Osteoblast (primary cell): ENCODE measurements at regions not wholly inside any gene's neighbourhood (a gene's known extent, or its start where the extent isn't known, plus 50 kb on each side); places are given as distances from the start of the nearest gene placed in this dataset.

ENCODE experiments used
- DNase-seq: peaks from one replicate; pipeline ENCODE4 v3.0.0; 2011; ENCODE audit warnings: low spot score, mixed read lengths; ENCODE audit not compliant: insufficient read length; ENCODE audit errors: missing footprints
- H2AFZ ChIP-seq: 2 replicates; pipeline ENCODE4 v1.6.0; 2011; ENCODE audit warnings: mild to moderate bottlenecking, low read length
- H3K27ac ChIP-seq: 2 replicates; pipeline ENCODE4 v1.5.1; 2011; ENCODE audit warnings: mild to moderate bottlenecking, low read depth, low read length, moderate library complexity
- H3K27me3 ChIP-seq: 2 replicates; pipeline ENCODE4 v1.6.0; 2012; ENCODE audit warnings: mild to moderate bottlenecking, control low read depth, inconsistent platforms, low read length, moderate library complexity; ENCODE audit not compliant: insufficient read depth
- H3K36me3 ChIP-seq: 2 replicates; pipeline ENCODE4 v1.5.1; 2011; ENCODE audit warnings: mild to moderate bottlenecking, low read length, control low read depth, moderate library complexity; ENCODE audit not compliant: insufficient read depth
- H3K4me1 ChIP-seq: 2 replicates; pipeline ENCODE4 v1.5.1; 2011; ENCODE audit warnings: mild to moderate bottlenecking, low read length, control low read depth, moderate library complexity; ENCODE audit not compliant: insufficient read depth
- H3K4me2 ChIP-seq: 2 replicates; pipeline ENCODE4 v1.6.0; 2011; ENCODE audit warnings: mild to moderate bottlenecking, low read length; ENCODE audit not compliant: insufficient read depth
- H3K4me3 ChIP-seq: fragments of 200-600 bp; sonication (generic); 3 replicates; pipeline ENCODE4 v1.5.1; 2012; ENCODE audit warnings: mild to moderate bottlenecking, low read length, inconsistent platforms; ENCODE audit not compliant: insufficient read depth
- H3K79me2 ChIP-seq: 2 replicates; pipeline ENCODE4 v1.6.0; 2012; ENCODE audit warnings: mild to moderate bottlenecking, low read length, control low read depth, inconsistent platforms; ENCODE audit not compliant: insufficient read depth
- H3K9me3 ChIP-seq: 2 replicates; pipeline ENCODE4 v1.5.1; 2011; ENCODE audit warnings: low read depth, low read length, control low read depth
- H4K20me1 ChIP-seq: 2 replicates; pipeline ENCODE4 v1.6.0; 2012; ENCODE audit warnings: mild to moderate bottlenecking, low read length, control low read depth; ENCODE audit not compliant: insufficient read depth
- TF ChIP-seq, protein P1 (sequence below): IDR thresholded peaks from 2 replicates; pipeline ENCODE4 v1.5.1; 2011; ENCODE audit warnings: mild to moderate bottlenecking, low read depth, low read length, moderate library complexity; ENCODE audit errors: extremely low read depth

DNA sequence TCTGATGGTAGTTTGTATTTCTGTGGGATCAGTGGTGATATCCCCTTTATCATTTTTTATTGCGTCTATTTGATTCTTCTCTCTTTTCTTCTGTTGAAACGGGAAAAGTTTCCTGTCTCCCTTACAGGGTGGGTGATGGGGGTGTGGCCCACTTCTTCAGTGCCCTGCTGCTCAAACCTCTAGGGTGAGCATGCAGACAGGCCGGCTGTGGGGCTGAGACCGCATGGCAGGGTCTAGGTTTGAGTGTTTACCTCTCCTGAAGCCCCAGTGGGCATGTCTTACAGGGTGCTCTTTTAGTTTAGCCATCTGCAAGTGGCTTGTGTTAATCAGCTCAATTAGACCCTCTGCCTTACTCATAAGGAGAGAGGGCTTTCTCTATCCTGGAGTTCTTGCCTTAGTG lies 450.0 kb upstream of the EPHA3 start:
- no peaks in the 10 kb centered on the region for H3K27me3 ChIP-seq

DNA sequence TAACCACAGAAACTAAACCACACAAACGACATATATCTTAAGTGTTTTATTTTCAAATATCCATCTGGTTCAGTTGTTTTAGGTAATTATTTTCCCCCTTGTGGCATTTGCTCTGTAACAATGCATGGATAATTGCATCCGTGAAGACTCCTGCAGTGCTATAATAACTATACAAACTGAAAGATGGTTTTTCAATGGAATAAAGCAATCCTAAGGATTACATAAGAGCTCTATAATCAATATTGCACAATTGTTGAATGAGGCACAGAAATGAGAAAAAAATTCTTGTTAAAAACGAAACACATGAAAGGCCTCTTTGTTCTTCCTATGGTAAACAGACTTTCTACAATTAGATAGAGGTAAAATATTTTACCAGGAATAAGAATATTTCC lies 446.0 kb upstream of the EPHA3 start:
- Histone ChIP-seq H3K27ac (no peak overlapping the region), H3K27me3 (no peaks in the 10 kb centered on the region), H2AFZ (no peak overlapping the region), H3K9me3 (no peaks in the 10 kb centered on the region), H3K4me2 (no peak overlapping the region), H4K20me1 (no peaks in the 10 kb centered on the region), H3K36me3 (no peaks in the 10 kb centered on the region), H3K79me2 (no peaks in the 10 kb centered on the region), H3K4me1 (no peaks in the 10 kb centered on the region), H3K4me3 (no peak overlapping the region)
- TF ChIP-seq, protein P1, sequence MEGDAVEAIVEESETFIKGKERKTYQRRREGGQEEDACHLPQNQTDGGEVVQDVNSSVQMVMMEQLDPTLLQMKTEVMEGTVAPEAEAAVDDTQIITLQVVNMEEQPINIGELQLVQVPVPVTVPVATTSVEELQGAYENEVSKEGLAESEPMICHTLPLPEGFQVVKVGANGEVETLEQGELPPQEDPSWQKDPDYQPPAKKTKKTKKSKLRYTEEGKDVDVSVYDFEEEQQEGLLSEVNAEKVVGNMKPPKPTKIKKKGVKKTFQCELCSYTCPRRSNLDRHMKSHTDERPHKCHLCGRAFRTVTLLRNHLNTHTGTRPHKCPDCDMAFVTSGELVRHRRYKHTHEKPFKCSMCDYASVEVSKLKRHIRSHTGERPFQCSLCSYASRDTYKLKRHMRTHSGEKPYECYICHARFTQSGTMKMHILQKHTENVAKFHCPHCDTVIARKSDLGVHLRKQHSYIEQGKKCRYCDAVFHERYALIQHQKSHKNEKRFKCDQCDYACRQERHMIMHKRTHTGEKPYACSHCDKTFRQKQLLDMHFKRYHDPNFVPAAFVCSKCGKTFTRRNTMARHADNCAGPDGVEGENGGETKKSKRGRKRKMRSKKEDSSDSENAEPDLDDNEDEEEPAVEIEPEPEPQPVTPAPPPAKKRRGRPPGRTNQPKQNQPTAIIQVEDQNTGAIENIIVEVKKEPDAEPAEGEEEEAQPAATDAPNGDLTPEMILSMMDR: no peak
- no peak for DNase-seq

More for the DNA sequence above, 450.0 kb upstream of the EPHA3 start:
- no peak for DNase-seq
- no peak overlapping the region for H3K4me3 ChIP-seq
- no peaks in the 10 kb centered on the region for H3K9me3 ChIP-seq
- no peaks in the 10 kb centered on the region for H4K20me1 ChIP-seq
- no peaks in the 10 kb centered on the region for H3K36me3 ChIP-seq
- no peaks in the 10 kb centered on the region for H3K79me2 ChIP-seq
- TF ChIP-seq, protein P1: no peak
- H3K4me2 ChIP-seq: no peak overlapping the region
- no peak overlapping the region for H2AFZ ChIP-seq
- no peaks in the 10 kb centered on the region for H3K4me1 ChIP-seq
- no peak overlapping the region for H3K27ac ChIP-seq

DNA sequence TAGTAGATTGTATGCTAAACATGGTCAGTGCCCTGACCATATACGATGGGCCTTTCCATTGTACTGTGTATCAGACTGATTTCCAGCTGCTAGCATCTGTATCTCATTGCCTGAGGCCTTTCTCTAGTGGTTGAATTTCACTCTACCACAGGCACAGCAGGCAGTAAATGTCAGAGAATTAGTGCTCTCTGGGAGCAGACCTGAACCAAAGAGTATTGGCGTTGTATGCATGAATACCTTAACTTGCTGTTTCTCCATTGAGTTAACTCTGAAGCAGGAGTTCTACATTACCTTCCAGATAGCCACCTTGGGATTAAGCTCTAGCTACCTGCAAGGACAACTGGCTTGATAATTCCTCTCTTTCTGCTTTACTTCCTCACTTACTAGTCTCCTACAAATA lies 439.2 kb upstream of the EPHA3 start:
- Histone ChIP-seq H4K20me1 (no peaks in the 10 kb centered on the region), H3K27ac (no peak overlapping the region), H3K27me3 (no peaks in the 10 kb centered on the region), H3K4me3 (no peak overlapping the region), H3K4me2 (no peak overlapping the region), H2AFZ (no peak overlapping the region), H3K79me2 (no peaks in the 10 kb centered on the region), H3K4me1 (no peaks in the 10 kb centered on the region), H3K9me3 (no peaks in the 10 kb centered on the region), H3K36me3 (no peaks in the 10 kb centered on the region)
- TF ChIP-seq, protein P1: no peak
- DNase-seq: no peak

DNA sequence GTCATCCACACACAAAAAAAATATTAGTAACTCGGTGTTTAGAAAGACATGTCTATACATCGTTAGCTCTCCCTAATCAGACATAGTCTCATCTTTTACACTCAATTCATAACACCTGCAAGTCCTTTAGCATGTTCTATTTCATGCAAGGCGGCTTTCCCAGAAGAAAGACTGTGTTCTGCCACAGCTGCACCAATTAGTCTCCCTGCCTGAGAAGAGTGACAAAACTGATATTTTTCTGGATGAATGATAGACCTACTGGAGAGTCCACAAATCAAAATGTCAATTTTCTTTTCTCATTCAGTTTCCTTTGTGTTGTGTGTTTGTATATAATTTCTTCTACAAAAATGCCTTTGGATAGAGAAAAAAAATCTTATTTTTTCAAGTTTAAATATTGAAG lies 435.8 kb upstream of the EPHA3 start:
- TF ChIP-seq, protein P1: no peak
- Histone ChIP-seq H3K79me2 (no peaks in the 10 kb centered on the region), H3K4me1 (no peaks in the 10 kb centered on the region), H3K4me2 (no peak overlapping the region), H3K9me3 (no peaks in the 10 kb centered on the region), H2AFZ (no peak overlapping the region), H3K27me3 (no peaks in the 10 kb centered on the region), H4K20me1 (no peaks in the 10 kb centered on the region), H3K36me3 (no peaks in the 10 kb centered on the region), H3K4me3 (no peak overlapping the region), H3K27ac (no peak overlapping the region)
- no peak for DNase-seq
